ENCODE measurements at regions not wholly inside any gene's neighbourhood (a gene's known extent, or its start where the extent isn't known, plus 50 kb on each side); places are given as distances from the start of the nearest gene placed in this dataset.

GRCh38 chr14:48086516-48086915 is 411.1 kb upstream of the MDGA2 start:
- H3K27me3 ChIP-seq (replicated peaks in 1 of 4; ENCODE audit: control extremely low read depth in 1 of 4, control insufficient read depth in 3 of 4, insufficient read depth in 4 of 4, low read length in 3 of 4): no peaks in the 10 kb centered on the region
- H3K79me2 ChIP-seq (ENCODE audit: control insufficient read depth, insufficient read depth, low read length): no peaks in the 10 kb centered on the region
- H3K4me3 Mint-ChIP-seq: no peak overlapping the region
- H3K4me1 ChIP-seq (ENCODE audit: control insufficient read depth in 2 of 2, insufficient read depth in 2 of 2, low read length in 2 of 2): no peaks in the 10 kb centered on the region
- H3K27ac Mint-ChIP-seq: no peak overlapping the region
- no peak for ATAC-seq (ENCODE audit: low read depth)
- no peaks in the 10 kb centered on the region for H3K36me3 ChIP-seq (replicated peaks in 1 of 2; ENCODE audit: control extremely low read depth in 1 of 2, control insufficient read depth in 1 of 2, extremely low read depth in 1 of 2, insufficient read depth in 2 of 2, low read length in 1 of 2)
- no peak overlapping the region for H3K4me3 ChIP-seq (ENCODE audit: control extremely low read depth in 1 of 5, extremely low read depth in 1 of 5, insufficient read depth in 1 of 5, low read depth in 2 of 5, low read length in 4 of 5)
- no peak overlapping the region for H3K4me2 ChIP-seq (replicated peaks; ENCODE audit: low read depth, low read length, poor library complexity, severe bottlenecking)
- no peaks in the 10 kb centered on the region for H3K27me3 Mint-ChIP-seq
- no peaks in the 10 kb centered on the region for H4K20me1 ChIP-seq (ENCODE audit: control insufficient read depth, insufficient read depth, low read length, poor library complexity, severe bottlenecking)
- intact Hi-C loops (cut with micrococcal nuclease): no loop called here
- no peaks in the 10 kb centered on the region for H3K4me1 Mint-ChIP-seq
- no peak overlapping the region for H3K9ac ChIP-seq (ENCODE audit: low read length)
- 60% methylated on average over 1 of the region's 1 CpG for WGBS (ENCODE audit: insufficient coverage)
- no peak for DNase-seq
- TF ChIP-seq EZH2 (IDR thresholded peaks at IDR 0.05; ENCODE audit: borderline replicate concordance, insufficient read depth, low read depth, low read length, poor library complexity, severe bottlenecking): no peak
- TF ChIP-seq, protein P1, sequence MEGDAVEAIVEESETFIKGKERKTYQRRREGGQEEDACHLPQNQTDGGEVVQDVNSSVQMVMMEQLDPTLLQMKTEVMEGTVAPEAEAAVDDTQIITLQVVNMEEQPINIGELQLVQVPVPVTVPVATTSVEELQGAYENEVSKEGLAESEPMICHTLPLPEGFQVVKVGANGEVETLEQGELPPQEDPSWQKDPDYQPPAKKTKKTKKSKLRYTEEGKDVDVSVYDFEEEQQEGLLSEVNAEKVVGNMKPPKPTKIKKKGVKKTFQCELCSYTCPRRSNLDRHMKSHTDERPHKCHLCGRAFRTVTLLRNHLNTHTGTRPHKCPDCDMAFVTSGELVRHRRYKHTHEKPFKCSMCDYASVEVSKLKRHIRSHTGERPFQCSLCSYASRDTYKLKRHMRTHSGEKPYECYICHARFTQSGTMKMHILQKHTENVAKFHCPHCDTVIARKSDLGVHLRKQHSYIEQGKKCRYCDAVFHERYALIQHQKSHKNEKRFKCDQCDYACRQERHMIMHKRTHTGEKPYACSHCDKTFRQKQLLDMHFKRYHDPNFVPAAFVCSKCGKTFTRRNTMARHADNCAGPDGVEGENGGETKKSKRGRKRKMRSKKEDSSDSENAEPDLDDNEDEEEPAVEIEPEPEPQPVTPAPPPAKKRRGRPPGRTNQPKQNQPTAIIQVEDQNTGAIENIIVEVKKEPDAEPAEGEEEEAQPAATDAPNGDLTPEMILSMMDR (IDR thresholded peaks at IDR 0.05): no peak
- ChIA-PET CTCF (no interaction called here), POLR2A (no interaction called here)
- H3K27ac ChIP-seq (ENCODE audit: low read length in 2 of 2): no peak overlapping the region
- no peak overlapping the region for H2AFZ ChIP-seq (ENCODE audit: insufficient read depth, low read depth, low read length, poor library complexity, severe bottlenecking)
- H3K9me3 Mint-ChIP-seq (ENCODE audit: insufficient read depth): peaks cover 2% of the 10 kb centered on the region
- no peaks in the 10 kb centered on the region for H3K9me3 ChIP-seq (ENCODE audit: control extremely low read depth in 1 of 3, control insufficient read depth in 2 of 3, insufficient read depth in 1 of 3, low read length in 2 of 3)

GRCh38 chr14:48075487-48075886 is 400.1 kb upstream of the MDGA2 start:
- Histone ChIP-seq H3K4me1 (ENCODE audit: control insufficient read depth in 2 of 2, insufficient read depth in 2 of 2, low read length in 2 of 2) (no peaks in the 10 kb centered on the region), H3K27me3 (replicated peaks in 1 of 4; ENCODE audit: control extremely low read depth in 1 of 4, control insufficient read depth in 3 of 4, insufficient read depth in 4 of 4, low read length in 3 of 4) (no peaks in the 10 kb centered on the region), H3K79me2 (ENCODE audit: control insufficient read depth, insufficient read depth, low read length) (no peaks in the 10 kb centered on the region), H3K4me3 (ENCODE audit: control extremely low read depth in 1 of 5, extremely low read depth in 1 of 5, insufficient read depth in 1 of 5, low read depth in 2 of 5, low read length in 4 of 5) (no peak overlapping the region), H2AFZ (ENCODE audit: insufficient read depth, low read depth, low read length, poor library complexity, severe bottlenecking) (no peak overlapping the region), H3K4me2 (replicated peaks; ENCODE audit: low read depth, low read length, poor library complexity, severe bottlenecking) (no peak overlapping the region), H3K36me3 (replicated peaks in 1 of 2; ENCODE audit: control extremely low read depth in 1 of 2, control insufficient read depth in 1 of 2, extremely low read depth in 1 of 2, insufficient read depth in 2 of 2, low read length in 1 of 2) (no peaks in the 10 kb centered on the region), H3K27ac (ENCODE audit: low read length in 2 of 2) (no peak overlapping the region), H4K20me1 (ENCODE audit: control insufficient read depth, insufficient read depth, low read length, poor library complexity, severe bottlenecking) (no peaks in the 10 kb centered on the region), H3K9me3 (ENCODE audit: control extremely low read depth in 1 of 3, control insufficient read depth in 2 of 3, insufficient read depth in 1 of 3, low read length in 2 of 3) (no peaks in the 10 kb centered on the region), H3K9ac (ENCODE audit: low read length) (no peak overlapping the region)
- POLR2A ChIA-PET: no interaction called here
- CTCF ChIA-PET: no interaction called here
- DNase-seq (no peak), ATAC-seq (ENCODE audit: low read depth) (no peak)
- TF ChIP-seq, protein P1 (IDR thresholded peaks at IDR 0.05): peak; percentile 50
- TF ChIP-seq EZH2 (IDR thresholded peaks at IDR 0.05; ENCODE audit: borderline replicate concordance, insufficient read depth, low read depth, low read length, poor library complexity, severe bottlenecking): no peak
- no peak overlapping the region for H3K4me3 Mint-ChIP-seq
- 86% methylated on average over 1 of the region's 1 CpG for WGBS (ENCODE audit: insufficient coverage)
- no peaks in the 10 kb centered on the region for H3K27me3 Mint-ChIP-seq
- no peaks in the 10 kb centered on the region for H3K4me1 Mint-ChIP-seq
- peaks cover 2% of the 10 kb centered on the region for H3K9me3 Mint-ChIP-seq (ENCODE audit: insufficient read depth)
- intact Hi-C loops (cut with micrococcal nuclease): no loop called here
- no peak overlapping the region for H3K27ac Mint-ChIP-seq
